Stimulated activated CD8-positive, alpha-beta memory T cell treated with anti-CD3 and anti-CD28 coated beads, Interleukin-4, amount 100 ng/mL, for 4 hours (primary cell): ENCODE measurements at regions not wholly inside any gene's neighbourhood (a gene's known extent, or its start where the extent isn't known, plus 50 kb on each side); places are given as distances from the start of the nearest gene placed in this dataset.
"Not testable (repeated sequence)": the region's sequence is repeated elsewhere in the genome, so short reads cannot be mapped to it uniquely, and the experiment has no call there.

Experiments used
- DNase-seq, 2 donors: peaks; one replicate each; pipeline ENCODE4 v3.0.0-alpha.2; 2020; ENCODE audit warnings: low read depth in 2 of 2, low spot score in 1 of 2

GRCh38 chr9:21688108-21689102, 114.0 kb upstream of the MTAP start:
- DNase-seq: no peak

- no peak for DNase-seq
Measured at GRCh38 chr9:21689854-21690253, 112.6 kb upstream of the MTAP start.

- no peak for DNase-seq
Measured at GRCh38 chr9:21690561-21690960, 111.9 kb upstream of the MTAP start.

DNA sequence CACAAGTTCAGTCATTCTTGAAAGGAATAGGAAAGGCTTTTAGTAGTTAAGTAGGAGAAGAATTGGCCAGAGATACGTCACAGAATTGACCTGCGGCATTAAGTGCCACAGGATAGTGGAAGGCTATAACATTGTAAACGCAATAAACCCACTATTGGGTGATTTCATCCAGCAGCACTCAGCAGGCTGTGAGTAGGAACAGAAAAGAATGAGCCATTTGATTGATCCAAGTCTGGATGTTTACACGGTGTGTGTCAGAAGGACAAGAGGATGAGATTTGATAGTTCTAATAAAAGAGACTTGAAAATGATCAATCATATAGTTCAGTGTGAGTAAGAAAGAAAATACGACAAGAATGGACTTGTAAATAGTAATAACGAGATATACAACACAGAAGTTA, 110.0 kb upstream of the MTAP start:
- DNase-seq: no peak

DNA sequence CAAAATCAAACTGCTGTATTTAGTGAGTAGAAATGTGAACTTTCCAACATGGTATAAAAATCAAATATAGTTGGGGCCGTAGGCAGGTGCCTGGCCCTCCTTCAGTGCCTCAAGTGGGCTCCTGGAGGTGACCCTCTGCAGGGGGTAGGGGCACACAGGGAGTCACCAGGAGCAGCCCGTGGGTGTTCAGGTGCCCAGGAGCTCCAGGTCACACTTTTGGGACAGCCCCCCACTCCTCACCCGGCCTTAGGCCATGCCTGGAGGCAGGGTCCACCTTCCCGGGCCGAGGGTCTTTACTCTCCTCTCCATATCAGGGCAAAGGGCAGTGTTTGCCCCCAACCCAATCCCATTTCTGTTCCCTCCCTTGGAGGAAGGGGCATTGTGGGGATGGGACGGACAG, 108.0 kb upstream of the MTAP start:
- DNase-seq: no peak

DNA sequence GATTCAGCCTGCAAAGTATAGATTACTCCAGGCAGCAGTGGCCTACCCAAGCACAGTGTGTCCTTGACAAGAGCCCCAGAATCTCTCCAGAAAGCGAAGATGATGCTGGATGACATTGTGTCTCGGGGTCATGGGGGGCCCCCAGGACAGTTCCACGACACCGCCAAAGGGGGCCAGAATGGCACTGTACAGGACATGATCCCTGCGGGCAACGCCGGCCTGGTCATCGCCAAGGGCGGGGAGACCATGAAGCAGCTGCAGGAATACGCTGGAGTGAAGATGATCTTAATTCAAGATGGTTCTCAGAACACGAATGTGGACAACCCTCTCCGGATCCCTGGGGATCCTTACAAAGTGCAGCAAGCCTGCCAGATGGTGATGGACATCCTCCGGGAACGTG, 107.0 kb upstream of the MTAP start:
- no peak for DNase-seq

- no peak for DNase-seq
Measured at GRCh38 chr9:21695874-21696341, 106.5 kb upstream of the MTAP start.

GRCh38 chr9:21696411-21696871, 106.0 kb upstream of the MTAP start:
- no peak for DNase-seq

- DNase-seq: no peak
Measured at GRCh38 chr9:21708260-21708711, 94.2 kb upstream of the MTAP start.

DNA sequence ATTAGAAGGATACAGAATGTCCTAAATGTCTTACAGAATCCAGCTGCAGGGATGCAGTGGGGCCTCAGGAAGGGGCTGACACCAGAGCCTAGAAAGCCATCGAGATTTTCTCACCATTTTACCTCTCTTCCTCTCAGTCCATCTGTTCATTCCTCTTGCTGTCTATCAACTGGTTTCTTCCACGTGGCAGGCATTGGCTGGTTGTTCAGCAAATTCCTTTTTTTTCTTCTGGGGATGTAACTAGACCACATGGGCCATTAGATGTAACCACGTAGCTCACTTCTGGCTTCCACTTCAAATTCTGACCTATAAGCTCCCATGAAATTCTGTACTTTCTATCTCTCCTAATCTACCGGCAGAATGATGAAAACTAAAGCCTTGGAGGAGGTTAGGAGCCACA, 93.6 kb upstream of the MTAP start:
- no peak for DNase-seq

DNA sequence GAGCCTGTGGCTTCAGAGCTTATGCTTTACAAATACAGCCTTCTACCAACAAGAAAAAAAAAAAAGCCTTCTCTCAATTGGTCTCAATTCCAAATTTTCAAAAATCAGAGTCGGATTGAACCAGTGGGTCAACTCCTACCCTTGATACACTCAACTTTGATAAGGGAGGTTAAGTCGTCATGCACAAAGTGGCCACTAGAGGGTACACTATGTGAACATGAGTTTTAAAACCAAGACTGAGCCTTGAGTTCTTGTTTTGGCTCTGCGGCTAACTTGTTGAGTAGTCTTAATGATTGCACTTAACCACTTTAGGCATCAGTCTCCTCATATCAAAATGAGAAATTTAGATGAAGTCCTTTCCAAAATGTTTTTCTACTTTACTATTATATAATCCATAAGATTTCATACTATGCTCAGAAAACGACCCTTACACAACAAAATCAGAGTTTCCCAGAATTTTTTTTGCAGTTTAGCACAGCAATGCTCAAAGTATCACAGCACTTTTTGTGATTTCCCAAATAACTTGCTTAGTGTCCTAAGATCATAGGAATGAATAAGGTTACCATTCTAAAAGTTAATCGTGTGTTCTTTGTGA, 92.9 kb upstream of the MTAP start:
- DNase-seq: peak; percentile 8 to 63

DNA sequence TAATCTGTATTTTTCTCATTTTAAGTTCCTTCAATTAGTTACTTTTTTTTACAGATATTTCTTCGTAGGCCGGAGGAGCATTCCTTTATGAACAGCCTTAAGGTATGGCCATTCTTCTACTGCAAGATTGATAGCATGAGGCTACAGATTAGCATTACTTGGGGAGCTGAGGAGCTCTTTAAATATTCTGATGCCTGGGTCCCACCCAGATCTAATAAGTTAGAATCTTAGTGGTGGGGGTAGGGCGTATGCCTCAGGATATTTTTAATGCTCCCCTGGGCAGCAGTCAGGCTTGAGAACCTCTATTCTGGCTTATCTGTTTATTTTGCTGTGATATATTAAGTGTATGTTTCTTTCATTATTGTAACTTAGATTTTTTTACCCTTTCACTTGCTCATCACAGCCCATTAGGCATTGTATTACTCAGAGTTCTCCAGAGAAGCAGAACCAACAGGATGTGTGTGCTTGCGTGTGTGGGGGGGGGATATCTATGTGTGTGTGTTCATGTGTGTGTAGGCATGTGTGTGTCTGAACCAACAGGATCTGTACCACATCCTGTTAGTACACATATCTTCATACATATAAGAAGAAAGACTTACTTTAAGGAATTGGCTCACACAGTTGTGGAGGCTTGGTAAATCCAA, 91.8 kb upstream of the MTAP start:
- no peak for DNase-seq

DNA sequence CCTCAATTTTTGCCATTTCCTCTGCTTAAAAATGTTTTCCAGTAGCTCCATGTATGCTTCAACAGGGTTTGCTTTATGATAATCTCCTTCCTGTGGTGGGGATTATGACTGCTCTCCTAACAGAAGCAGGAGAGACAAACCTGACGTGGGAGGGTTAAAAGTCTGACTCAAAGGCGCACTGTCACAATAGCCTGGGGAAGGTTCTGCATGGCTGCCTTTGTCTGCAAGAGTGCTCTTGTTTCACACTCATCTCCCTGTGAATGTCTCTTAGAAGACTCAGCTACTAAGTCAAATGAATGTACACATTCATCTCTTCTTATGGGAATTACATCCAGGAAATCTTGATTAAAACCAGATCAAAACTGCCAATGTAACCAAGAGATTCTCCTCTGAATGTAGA, 90.9 kb upstream of the MTAP start:
- DNase-seq: no peak

DNA sequence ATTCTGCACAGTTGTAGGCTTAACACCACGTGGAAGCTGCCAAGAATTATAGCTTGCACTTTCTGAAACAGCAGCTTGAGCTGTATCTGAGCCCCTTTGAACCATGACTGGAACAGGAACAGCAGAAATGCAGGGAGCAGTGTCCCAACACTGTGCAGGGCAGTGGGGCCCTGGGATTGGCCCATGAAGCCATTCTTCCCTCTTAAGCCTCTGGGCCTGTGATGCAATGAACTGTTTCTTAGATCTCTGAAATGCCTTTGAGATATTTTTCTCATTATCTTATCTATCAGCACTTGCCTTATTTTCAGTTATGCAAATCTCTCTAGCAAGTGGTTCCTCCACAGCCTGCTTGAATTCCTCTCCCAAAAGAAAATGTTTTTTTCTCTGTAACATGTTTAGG, 87.0 kb upstream of the MTAP start:
- DNase-seq: no peak

- no peak for DNase-seq
Measured at GRCh38 chr9:21720758-21721157, 81.7 kb upstream of the MTAP start.

GRCh38 chr9:21727411-21727810, 75.0 kb upstream of the MTAP start:
- DNase-seq: not testable (repeated sequence)

DNA sequence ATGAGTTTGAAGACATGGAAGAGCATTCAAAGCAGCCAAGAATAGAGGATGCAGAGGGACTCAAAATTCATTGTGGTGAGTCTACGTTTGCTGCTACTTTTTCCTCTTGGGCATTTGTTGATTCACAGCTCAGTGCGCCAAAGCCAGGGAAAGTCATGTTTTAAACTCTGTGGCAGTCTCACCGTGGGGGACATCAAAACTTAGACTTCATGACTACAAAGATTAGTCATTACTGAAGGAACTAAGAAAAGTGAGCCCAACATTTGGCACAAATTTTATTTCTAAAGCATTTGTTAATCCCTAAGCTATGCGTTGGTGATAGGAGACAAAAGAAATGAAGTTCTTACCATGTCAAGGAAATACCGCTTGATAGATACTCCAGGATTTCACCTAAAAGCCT, 73.7 kb upstream of the MTAP start:
- no peak for DNase-seq

GRCh38 chr9:21729648-21730047, 72.8 kb upstream of the MTAP start:
- no peak for DNase-seq

DNA sequence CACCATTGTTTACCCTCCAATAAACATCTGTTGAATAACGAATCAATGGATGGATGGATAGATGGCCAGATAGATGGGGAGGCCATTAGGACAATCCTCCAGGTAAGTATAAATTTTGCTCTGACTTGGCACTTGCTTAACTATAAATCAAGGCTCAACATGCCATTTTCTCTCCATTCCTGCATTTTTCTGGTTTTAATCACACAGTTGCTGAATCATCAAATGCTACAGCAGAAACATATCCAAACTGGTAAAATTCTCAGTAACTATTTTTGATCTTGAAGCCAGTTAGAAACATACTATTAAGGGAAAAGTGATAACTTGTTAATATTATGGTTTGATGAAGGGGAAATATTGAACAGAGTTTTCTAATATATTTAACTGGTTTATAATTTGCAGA, 71.5 kb upstream of the MTAP start:
- no peak for DNase-seq

GRCh38 chr9:21741151-21741550, 61.3 kb upstream of the MTAP start:
- no peak for DNase-seq

DNA sequence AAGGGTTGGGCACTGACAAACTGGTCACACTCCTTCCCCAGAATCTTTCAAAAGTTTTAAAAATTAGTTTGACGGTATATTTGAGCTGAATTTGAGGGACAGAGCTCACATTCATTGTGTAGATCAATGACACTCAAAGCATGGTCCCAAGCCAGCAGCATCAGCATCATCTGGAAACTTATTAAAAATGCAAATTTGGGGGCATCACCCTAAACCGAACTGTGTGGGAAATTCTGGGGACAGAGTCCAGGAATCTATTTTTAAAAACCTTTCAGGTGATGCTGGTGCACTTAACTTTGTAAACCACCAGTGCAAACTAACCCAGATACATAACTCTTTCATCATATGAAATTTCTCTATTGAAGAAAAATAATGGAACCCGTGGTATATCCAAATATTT, 58.1 kb upstream of the MTAP start:
- no peak for DNase-seq

DNA sequence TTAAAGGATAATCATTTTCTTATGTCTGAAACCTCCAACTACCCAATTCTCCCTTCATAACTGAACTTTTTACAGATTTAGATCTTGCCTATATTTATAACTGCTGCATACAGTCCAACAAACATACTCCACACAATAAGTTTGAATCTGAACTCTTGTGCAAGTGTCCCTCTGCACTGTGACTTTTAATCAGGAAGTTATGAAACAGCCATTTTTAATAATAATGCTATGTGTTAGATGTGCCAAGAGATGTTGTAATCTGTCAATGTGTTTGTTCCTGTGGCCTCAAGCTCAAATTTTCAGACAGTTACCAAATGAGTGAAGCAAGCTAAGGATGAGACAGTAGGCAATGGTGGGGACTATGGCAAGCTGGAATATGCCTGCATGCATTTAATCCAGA, 57.6 kb upstream of the MTAP start:
- DNase-seq: no peak
